Mucosa of descending colon (tissue), 3 donors: ENCODE measurements at regions not wholly inside any gene's neighbourhood (a gene's known extent, or its start where the extent isn't known, plus 50 kb on each side); places are given as distances from the start of the nearest gene placed in this dataset.

ENCODE experiments used
- ATAC-seq: fragments of 200-7000 bp; cut with Tn5 transposase; one replicate; pipeline ENCODE4 v1.9.1; 2020; ENCODE audit warnings: mild to moderate bottlenecking, moderate library complexity
- DNase-seq, 3 donors: peaks; one replicate each; pipeline ENCODE4 v3.0.0-alpha.2; 2020
- H3K36me3 ChIP-seq: fragments of 200-600 bp; one replicate; pipeline ENCODE4 v1.8.0; 2021; ENCODE audit warnings: low read depth, mild to moderate bottlenecking
- H3K4me1 ChIP-seq: fragments of 200-600 bp; one replicate; pipeline ENCODE4 v1.8.0; 2021; ENCODE audit warnings: low read depth, mild to moderate bottlenecking
- H3K4me3 ChIP-seq: fragments of 200-600 bp; one replicate; pipeline ENCODE4 v1.8.0; 2021; ENCODE audit warnings: mild to moderate bottlenecking
- H3K9me3 ChIP-seq: fragments of 200-600 bp; one replicate; pipeline ENCODE4 v1.8.0; 2021; ENCODE audit warnings: mild to moderate bottlenecking
- intact Hi-C, 2 donors: fragments of 100-400 bp; cut with DNase I in 1 of 2; cut with micrococcal nuclease in 1 of 2; formaldehyde crosslinking; loops; one replicate each; pipeline versions ENCODE4 v1.11.0 to v1.11.1; 2022; cut with DNase I, micrococcal nuclease
- TF ChIP-seq, protein P1 (sequence below): fragments of 200-600 bp; IDR thresholded peaks from one replicate; pipeline ENCODE4 v1.8.0; 2022; ENCODE audit warnings: antibody characterized with exemption, mild to moderate bottlenecking
- donor health status: DM: no; HTN: no; CAD: no; lungs with moderate emphysema.
- donor health status: DM: no; HTN: no; CAD: no.
- donor health status: DM: no; HTN: yes; CAD: no.

DNA sequence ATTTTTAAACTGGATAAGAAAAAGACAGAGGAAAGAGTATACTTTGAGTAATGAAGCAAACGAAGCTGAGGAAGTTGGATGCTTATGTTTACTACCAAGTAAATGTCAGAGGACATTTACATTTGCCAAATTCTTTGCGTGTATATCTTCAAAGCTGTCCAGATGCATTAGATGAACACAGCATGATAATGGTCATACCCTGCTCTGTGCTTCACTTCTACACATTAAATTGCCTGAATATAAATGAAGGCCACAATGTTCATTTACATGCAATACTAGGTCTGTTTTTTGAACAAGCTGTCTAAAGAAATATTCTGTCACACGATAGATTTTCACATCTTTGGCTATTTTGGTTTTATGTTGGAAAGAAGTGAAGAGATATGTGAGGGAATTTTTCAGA lies 405.8 kb upstream of the ADAMTS9 start:
- no peak for DNase-seq
- TF ChIP-seq, protein P1, sequence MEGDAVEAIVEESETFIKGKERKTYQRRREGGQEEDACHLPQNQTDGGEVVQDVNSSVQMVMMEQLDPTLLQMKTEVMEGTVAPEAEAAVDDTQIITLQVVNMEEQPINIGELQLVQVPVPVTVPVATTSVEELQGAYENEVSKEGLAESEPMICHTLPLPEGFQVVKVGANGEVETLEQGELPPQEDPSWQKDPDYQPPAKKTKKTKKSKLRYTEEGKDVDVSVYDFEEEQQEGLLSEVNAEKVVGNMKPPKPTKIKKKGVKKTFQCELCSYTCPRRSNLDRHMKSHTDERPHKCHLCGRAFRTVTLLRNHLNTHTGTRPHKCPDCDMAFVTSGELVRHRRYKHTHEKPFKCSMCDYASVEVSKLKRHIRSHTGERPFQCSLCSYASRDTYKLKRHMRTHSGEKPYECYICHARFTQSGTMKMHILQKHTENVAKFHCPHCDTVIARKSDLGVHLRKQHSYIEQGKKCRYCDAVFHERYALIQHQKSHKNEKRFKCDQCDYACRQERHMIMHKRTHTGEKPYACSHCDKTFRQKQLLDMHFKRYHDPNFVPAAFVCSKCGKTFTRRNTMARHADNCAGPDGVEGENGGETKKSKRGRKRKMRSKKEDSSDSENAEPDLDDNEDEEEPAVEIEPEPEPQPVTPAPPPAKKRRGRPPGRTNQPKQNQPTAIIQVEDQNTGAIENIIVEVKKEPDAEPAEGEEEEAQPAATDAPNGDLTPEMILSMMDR, result no peak
- Histone ChIP-seq H3K4me3 (no peak overlapping the region), H3K9me3 (no peaks in the 10 kb centered on the region), H3K4me1 (no peaks in the 10 kb centered on the region), H3K36me3 (no peaks in the 10 kb centered on the region)
- intact Hi-C loops, result no loop called here
- ATAC-seq, result no peak

GRCh38 chr3:65091565-65091964 lies 403.8 kb upstream of the ADAMTS9 start:
- intact Hi-C loops, result no loop called here
- DNase-seq, result no peak
- ATAC-seq, result no peak
- TF ChIP-seq, protein P1, result no peak
- H3K4me3 ChIP-seq, result no peak overlapping the region
- no peaks in the 10 kb centered on the region for H3K4me1 ChIP-seq
- no peaks in the 10 kb centered on the region for H3K9me3 ChIP-seq
- no peaks in the 10 kb centered on the region for H3K36me3 ChIP-seq

DNA sequence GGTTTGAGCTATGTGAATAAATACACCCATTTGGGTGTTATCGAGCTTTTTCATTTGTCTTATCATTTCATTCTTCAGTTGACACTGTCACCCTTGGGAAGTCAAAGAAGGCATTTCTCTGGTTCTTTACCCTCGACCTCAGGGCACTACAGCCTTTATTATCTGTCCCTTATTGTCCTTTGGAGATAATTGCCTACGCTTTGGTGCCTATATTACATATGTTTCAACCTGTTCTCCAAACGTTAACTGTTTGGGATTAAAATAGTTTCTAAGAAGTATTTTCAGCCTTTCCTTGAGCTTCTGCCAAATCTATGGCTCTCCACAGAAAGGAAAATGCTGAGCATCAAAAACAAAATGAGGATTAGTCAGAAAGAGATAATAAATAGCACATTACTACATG lies 395.4 kb upstream of the ADAMTS9 start:
- Histone ChIP-seq H3K4me1 (no peaks in the 10 kb centered on the region), H3K4me3 (no peak overlapping the region), H3K9me3 (no peaks in the 10 kb centered on the region), H3K36me3 (no peaks in the 10 kb centered on the region)
- TF ChIP-seq, protein P1, result no peak
- no peak for ATAC-seq
- no peak for DNase-seq
- intact Hi-C loops, result no loop called here

GRCh38 chr3:65081536-65081935 lies 393.7 kb upstream of the ADAMTS9 start:
- Histone ChIP-seq H3K36me3 (no peaks in the 10 kb centered on the region), H3K4me1 (no peaks in the 10 kb centered on the region), H3K4me3 (no peak overlapping the region), H3K9me3 (no peaks in the 10 kb centered on the region)
- ATAC-seq (no peak), DNase-seq (no peak)
- TF ChIP-seq, protein P1, result no peak
- intact Hi-C loops, result no loop called here

DNA sequence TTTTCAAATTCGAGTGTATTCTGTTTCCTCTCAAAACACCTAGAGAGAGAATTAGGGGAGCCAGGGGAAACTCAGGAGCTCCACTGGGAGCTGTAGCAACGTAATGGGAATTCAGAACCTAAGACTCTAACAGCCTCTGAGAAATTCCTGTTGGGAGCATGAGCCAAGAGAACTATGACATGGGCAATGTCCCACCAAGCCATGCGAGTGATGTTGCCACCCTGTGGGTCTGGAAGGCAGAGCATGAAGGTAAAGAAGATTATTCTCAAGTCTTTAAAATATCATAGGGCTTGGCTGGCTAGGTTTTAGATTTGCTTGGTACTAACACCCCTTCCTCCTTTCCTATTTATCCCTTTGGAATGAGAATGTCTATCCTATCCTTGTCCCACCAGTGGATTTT lies 392.6 kb upstream of the ADAMTS9 start:
- no peak for DNase-seq
- no peaks in the 10 kb centered on the region for H3K36me3 ChIP-seq
- no peaks in the 10 kb centered on the region for H3K9me3 ChIP-seq
- intact Hi-C loops, result no loop called here
- TF ChIP-seq, protein P1, result no peak
- H3K4me3 ChIP-seq, result no peak overlapping the region
- no peaks in the 10 kb centered on the region for H3K4me1 ChIP-seq
- ATAC-seq, result no peak

DNA sequence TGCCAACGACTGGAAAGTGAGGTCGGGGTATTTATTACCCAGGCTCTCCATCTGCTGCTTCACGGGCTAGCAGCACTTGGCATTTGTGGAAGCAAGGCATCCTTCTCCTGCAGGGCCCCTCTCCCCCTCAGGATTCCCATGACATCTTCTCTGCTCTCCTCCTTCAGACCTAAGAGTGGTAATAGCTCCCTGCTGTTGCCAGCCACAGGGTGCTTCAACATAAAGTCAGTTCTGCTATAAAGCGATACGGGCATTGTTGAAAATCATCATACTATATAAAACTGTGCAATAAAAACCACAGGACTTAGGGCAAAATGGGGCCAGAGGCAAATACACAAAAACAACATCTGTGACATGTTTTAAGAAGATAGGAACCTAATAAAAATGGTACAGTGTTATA lies 391.8 kb upstream of the ADAMTS9 start:
- DNase-seq, result no peak
- ATAC-seq, result no peak
- H3K4me1 ChIP-seq, result no peaks in the 10 kb centered on the region
- H3K36me3 ChIP-seq, result no peaks in the 10 kb centered on the region
- no peak overlapping the region for H3K4me3 ChIP-seq
- intact Hi-C loops, result no loop called here
- H3K9me3 ChIP-seq, result no peaks in the 10 kb centered on the region
- TF ChIP-seq, protein P1, result no peak
